ENCODE measurements at regions not wholly inside any gene's neighbourhood (a gene's known extent, or its start where the extent isn't known, plus 50 kb on each side); places are given as distances from the start of the nearest gene placed in this dataset.
"Not testable (repeated sequence)": the region's sequence is repeated elsewhere in the genome, so short reads cannot be mapped to it uniquely, and the experiment has no call there.

DNA sequence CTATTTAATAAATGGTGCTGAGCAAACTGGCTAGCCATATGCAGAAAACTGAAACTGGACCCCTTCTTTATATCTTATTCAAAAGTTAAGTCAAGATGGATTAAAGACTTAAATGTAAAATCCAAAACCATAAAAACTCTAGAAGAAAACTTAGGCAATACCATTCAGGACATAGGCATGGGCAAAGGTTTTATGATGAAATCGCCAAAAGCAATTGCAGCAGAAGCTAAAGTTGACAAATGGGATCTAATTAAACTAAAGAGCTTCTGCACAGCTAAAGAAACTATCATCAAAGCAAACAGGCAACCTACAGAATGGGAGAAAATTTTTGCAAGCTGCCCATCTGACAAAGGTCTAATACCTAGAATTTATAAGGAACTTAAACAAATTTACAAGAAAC lies 79.0 kb upstream of the SALL1 start:
- H3K27me3 ChIP-seq (ENCODE audit: low read length); H3K36me3 ChIP-seq (ENCODE audit: insufficient read depth, low read length); H2AFZ ChIP-seq (ENCODE audit: low read length); H3K4me2 ChIP-seq (ENCODE audit: low read depth, low read length, poor library complexity, severe bottlenecking); H3K9ac ChIP-seq (ENCODE audit: low read length); H3K9me2 ChIP-seq (replicated peaks; ENCODE audit: insufficient read depth, low read length); H3K4me1 ChIP-seq (ENCODE audit: low read length); H4K20me1 ChIP-seq (ENCODE audit: insufficient read depth, low read depth, low read length); H3K4me3 ChIP-seq (ENCODE audit: low read length); H3K27ac ChIP-seq (ENCODE audit: low read length); DNase-seq; H3K9me3 ChIP-seq (ENCODE audit: low read length); H3K79me2 ChIP-seq (ENCODE audit: low read length): not testable (repeated sequence)

DNA sequence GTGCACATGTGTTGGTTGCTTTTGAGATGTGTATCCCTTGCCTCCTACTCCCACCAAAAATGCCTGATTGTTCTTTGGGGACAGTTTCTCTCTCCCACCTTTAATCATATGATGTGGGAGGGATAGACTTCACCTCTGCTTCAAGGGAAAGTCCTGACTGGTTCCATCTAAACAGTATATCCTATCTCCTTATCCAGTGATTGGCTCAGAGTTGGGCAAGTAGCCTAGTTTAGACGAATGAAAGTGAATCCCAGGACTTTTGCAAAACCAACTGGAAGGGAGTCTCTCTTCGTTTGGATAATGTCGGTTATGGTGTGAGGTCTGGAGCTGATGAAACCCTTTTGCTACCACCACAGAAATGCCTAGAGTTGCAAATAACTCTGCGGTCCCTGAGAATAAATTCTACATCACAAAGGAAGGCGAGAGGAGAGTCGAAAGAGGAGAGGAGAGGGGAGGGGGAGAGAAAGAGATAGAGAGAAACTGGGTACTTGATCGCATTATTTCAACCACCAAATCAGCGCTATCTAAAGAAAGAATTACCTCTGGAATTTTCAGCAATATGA lies 77.1 kb upstream of the SALL1 start:
- Histone ChIP-seq H3K4me3 (ENCODE audit: low read length) (no peak overlapping the region), H3K9me2 (replicated peaks; ENCODE audit: insufficient read depth, low read length) (0 out of 2 replicates have a peak, but pooled peaks cover 3% of the 10 kb centered on the region), H3K36me3 (ENCODE audit: insufficient read depth, low read length) (no peaks in the 10 kb centered on the region), H4K20me1 (ENCODE audit: insufficient read depth, low read depth, low read length) (no peaks in the 10 kb centered on the region), H3K79me2 (ENCODE audit: low read length) (no peaks in the 10 kb centered on the region), H3K9me3 (ENCODE audit: low read length) (no peaks in the 10 kb centered on the region), H3K4me2 (ENCODE audit: low read depth, low read length, poor library complexity, severe bottlenecking) (no peak overlapping the region), H3K27me3 (ENCODE audit: low read length) (no peaks in the 10 kb centered on the region), H2AFZ (ENCODE audit: low read length) (no peak overlapping the region), H3K9ac (ENCODE audit: low read length) (no peak overlapping the region), H3K27ac (ENCODE audit: low read length) (no peak overlapping the region), H3K4me1 (ENCODE audit: low read length) (no peaks in the 10 kb centered on the region)
- no peak for DNase-seq

DNA sequence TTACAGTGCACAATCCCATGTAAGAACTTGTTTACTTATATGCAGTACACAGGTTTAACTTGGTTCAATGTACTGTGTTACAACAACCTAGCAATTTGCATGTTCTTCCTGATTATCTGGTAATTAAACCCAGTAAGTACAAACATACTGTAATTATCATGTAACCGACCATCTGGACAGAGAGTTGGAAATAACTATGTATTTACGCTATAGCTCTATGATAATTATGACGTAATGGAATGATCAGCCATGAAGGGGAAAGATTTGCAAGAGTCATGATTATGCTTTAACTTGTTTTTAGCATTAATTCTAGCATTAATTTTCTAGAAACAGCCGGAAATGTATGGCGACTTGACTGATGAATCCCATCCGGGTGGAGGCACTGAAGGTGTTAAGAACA lies 74.8 kb upstream of the SALL1 start:
- Histone ChIP-seq H3K9me2 (replicated peaks; ENCODE audit: insufficient read depth, low read length) (no peaks in the 10 kb centered on the region), H3K36me3 (ENCODE audit: insufficient read depth, low read length) (no peaks in the 10 kb centered on the region), H3K4me2 (ENCODE audit: low read depth, low read length, poor library complexity, severe bottlenecking) (no peak overlapping the region), H3K9ac (ENCODE audit: low read length) (no peak overlapping the region), H3K79me2 (ENCODE audit: low read length) (no peaks in the 10 kb centered on the region), H3K27ac (ENCODE audit: low read length) (no peak overlapping the region), H3K9me3 (ENCODE audit: low read length) (no peaks in the 10 kb centered on the region), H4K20me1 (ENCODE audit: insufficient read depth, low read depth, low read length) (no peaks in the 10 kb centered on the region), H3K4me3 (ENCODE audit: low read length) (no peak overlapping the region), H2AFZ (ENCODE audit: low read length) (no peak overlapping the region), H3K27me3 (ENCODE audit: low read length) (no peaks in the 10 kb centered on the region), H3K4me1 (ENCODE audit: low read length) (no peaks in the 10 kb centered on the region)
- no peak for DNase-seq

DNA sequence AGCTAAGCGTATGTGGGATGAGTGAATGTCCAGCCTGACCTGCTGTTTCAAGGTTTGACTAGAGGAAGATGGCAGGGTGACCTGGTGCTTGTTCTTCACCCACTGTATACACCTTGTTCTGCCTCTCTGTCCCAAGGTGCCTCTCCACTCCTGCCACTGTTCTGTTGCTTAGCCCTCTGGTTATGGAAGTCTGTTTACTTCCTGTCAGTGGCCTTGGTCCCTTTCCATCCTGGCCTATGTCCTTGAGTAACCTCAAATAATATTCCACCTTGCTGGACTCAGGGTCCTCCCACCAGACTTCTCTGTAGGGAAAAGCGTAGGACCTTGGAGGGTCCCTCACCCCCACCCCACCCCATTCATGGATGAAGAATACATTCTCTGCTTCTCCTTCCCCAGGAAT lies 73.2 kb upstream of the SALL1 start:
- no peaks in the 10 kb centered on the region for H3K36me3 ChIP-seq (ENCODE audit: insufficient read depth, low read length)
- no peak for DNase-seq
- H3K9ac ChIP-seq (ENCODE audit: low read length): no peak overlapping the region
- no peak overlapping the region for H3K4me3 ChIP-seq (ENCODE audit: low read length)
- no peak overlapping the region for H2AFZ ChIP-seq (ENCODE audit: low read length)
- no peaks in the 10 kb centered on the region for H4K20me1 ChIP-seq (ENCODE audit: insufficient read depth, low read depth, low read length)
- H3K27me3 ChIP-seq (ENCODE audit: low read length): no peaks in the 10 kb centered on the region
- no peaks in the 10 kb centered on the region for H3K9me2 ChIP-seq (replicated peaks; ENCODE audit: insufficient read depth, low read length)
- no peak overlapping the region for H3K4me2 ChIP-seq (ENCODE audit: low read depth, low read length, poor library complexity, severe bottlenecking)
- no peaks in the 10 kb centered on the region for H3K9me3 ChIP-seq (ENCODE audit: low read length)
- H3K79me2 ChIP-seq (ENCODE audit: low read length): no peaks in the 10 kb centered on the region
- no peaks in the 10 kb centered on the region for H3K4me1 ChIP-seq (ENCODE audit: low read length)
- H3K27ac ChIP-seq (ENCODE audit: low read length): no peak overlapping the region

DNA sequence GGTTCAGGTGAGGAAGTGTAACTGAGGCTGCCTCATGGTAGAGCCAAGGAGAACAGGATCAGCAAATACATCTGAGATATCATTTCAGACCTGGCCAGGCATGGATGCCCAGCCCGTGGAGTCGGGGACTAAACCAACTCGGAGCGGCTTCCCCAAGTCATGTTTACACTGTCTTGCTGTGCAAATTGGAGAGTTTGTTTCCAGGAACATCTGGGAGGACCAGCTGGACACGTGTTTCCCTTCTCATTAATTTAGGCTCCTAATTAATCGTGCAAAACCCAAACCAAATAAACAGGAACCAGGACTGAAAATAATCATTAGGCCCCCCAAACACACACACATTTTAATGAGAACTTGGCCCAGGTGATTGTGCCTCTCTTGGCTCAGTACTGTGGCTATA lies 70.9 kb upstream of the SALL1 start:
- no peaks in the 10 kb centered on the region for H3K4me1 ChIP-seq (ENCODE audit: low read length)
- no peak for DNase-seq
- no peaks in the 10 kb centered on the region for H3K36me3 ChIP-seq (ENCODE audit: insufficient read depth, low read length)
- no peak overlapping the region for H3K9ac ChIP-seq (ENCODE audit: low read length)
- no peak overlapping the region for H2AFZ ChIP-seq (ENCODE audit: low read length)
- no peak overlapping the region for H3K4me3 ChIP-seq (ENCODE audit: low read length)
- H3K4me2 ChIP-seq (ENCODE audit: low read depth, low read length, poor library complexity, severe bottlenecking): no peak overlapping the region
- H3K27me3 ChIP-seq (ENCODE audit: low read length): no peaks in the 10 kb centered on the region
- H3K79me2 ChIP-seq (ENCODE audit: low read length): no peaks in the 10 kb centered on the region
- no peaks in the 10 kb centered on the region for H4K20me1 ChIP-seq (ENCODE audit: insufficient read depth, low read depth, low read length)
- no peaks in the 10 kb centered on the region for H3K9me2 ChIP-seq (replicated peaks; ENCODE audit: insufficient read depth, low read length)
- H3K9me3 ChIP-seq (ENCODE audit: low read length): no peaks in the 10 kb centered on the region
- H3K27ac ChIP-seq (ENCODE audit: low read length): no peak overlapping the region

DNA sequence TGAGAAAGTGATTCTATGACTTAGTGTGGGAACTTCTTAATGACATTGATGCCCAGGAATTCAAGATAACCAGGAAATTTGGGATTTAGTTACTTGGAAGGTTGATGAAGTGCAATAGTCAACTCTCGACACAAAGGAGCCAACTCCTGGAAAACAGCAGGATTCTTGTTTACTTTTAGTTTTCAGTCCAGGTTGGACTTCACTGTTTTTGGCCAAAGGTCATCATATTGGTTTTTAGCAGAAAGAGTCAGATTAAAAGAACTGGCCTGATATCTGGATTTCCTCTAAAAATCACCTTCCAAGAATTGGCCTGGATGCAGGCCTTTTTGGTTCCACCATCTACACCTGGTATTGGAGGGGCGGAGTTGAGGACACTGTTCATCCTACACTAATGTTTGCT lies 60.1 kb upstream of the SALL1 start:
- no peaks in the 10 kb centered on the region for H3K9me2 ChIP-seq (replicated peaks; ENCODE audit: insufficient read depth, low read length)
- H3K9me3 ChIP-seq (ENCODE audit: low read length): no peaks in the 10 kb centered on the region
- H3K4me2 ChIP-seq (ENCODE audit: low read depth, low read length, poor library complexity, severe bottlenecking): no peak overlapping the region
- H3K79me2 ChIP-seq (ENCODE audit: low read length): no peaks in the 10 kb centered on the region
- H4K20me1 ChIP-seq (ENCODE audit: insufficient read depth, low read depth, low read length): no peaks in the 10 kb centered on the region
- H3K36me3 ChIP-seq (ENCODE audit: insufficient read depth, low read length): no peaks in the 10 kb centered on the region
- H3K27me3 ChIP-seq (ENCODE audit: low read length): no peaks in the 10 kb centered on the region
- H3K4me3 ChIP-seq (ENCODE audit: low read length): no peak overlapping the region
- no peak overlapping the region for H3K27ac ChIP-seq (ENCODE audit: low read length)
- H3K4me1 ChIP-seq (ENCODE audit: low read length): no peaks in the 10 kb centered on the region
- no peak overlapping the region for H3K9ac ChIP-seq (ENCODE audit: low read length)
- no peak overlapping the region for H2AFZ ChIP-seq (ENCODE audit: low read length)
- no peak for DNase-seq

DNA sequence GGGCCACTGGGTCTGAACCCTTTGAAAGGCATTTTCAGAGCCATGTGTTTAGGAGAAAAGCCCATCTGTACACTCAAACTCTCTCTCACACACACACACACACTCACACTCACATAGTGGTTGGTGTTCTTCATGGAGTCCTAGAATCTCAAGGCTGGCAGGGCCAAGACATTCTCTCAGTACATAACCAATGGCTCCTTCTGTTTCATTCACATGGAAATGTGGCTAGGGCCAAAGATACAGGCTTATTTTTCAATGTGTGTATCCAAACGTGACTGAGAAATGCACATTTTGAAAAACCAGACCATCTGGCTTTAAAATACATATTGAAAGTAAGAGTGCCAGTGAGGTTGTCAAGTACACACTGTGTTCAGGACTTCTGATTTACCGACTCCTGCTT lies 59.0 kb upstream of the SALL1 start:
- H3K27me3 ChIP-seq (ENCODE audit: low read length): no peaks in the 10 kb centered on the region
- H2AFZ ChIP-seq (ENCODE audit: low read length): no peak overlapping the region
- H3K9ac ChIP-seq (ENCODE audit: low read length): no peak overlapping the region
- H4K20me1 ChIP-seq (ENCODE audit: insufficient read depth, low read depth, low read length): no peaks in the 10 kb centered on the region
- H3K27ac ChIP-seq (ENCODE audit: low read length): no peak overlapping the region
- H3K9me2 ChIP-seq (replicated peaks; ENCODE audit: insufficient read depth, low read length): no peaks in the 10 kb centered on the region
- no peak for DNase-seq
- H3K79me2 ChIP-seq (ENCODE audit: low read length): no peaks in the 10 kb centered on the region
- no peaks in the 10 kb centered on the region for H3K4me1 ChIP-seq (ENCODE audit: low read length)
- no peaks in the 10 kb centered on the region for H3K9me3 ChIP-seq (ENCODE audit: low read length)
- no peaks in the 10 kb centered on the region for H3K36me3 ChIP-seq (ENCODE audit: insufficient read depth, low read length)
- no peak overlapping the region for H3K4me3 ChIP-seq (ENCODE audit: low read length)
- no peak overlapping the region for H3K4me2 ChIP-seq (ENCODE audit: low read depth, low read length, poor library complexity, severe bottlenecking)

DNA sequence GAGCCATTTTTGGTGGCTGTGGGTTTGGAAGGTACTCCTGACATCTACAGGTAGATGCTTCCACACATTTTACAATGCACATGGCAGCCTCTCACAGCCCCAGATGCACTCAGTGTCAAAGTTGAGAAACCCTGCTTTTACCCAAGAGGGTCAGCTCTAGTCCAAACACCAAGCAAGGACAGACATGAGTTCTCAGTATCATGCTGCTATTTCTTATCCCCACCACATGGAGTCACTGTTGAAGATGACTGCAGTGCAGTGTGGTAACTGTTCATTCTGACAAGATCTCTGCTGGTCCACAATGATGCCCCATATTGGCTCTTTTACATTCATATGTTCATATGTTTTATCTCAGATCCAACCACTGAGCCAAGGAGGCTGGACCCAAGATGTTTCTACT lies 50.5 kb upstream of the SALL1 start:
- no peaks in the 10 kb centered on the region for H3K9me2 ChIP-seq (replicated peaks; ENCODE audit: insufficient read depth, low read length)
- H3K27ac ChIP-seq (ENCODE audit: low read length): no peak overlapping the region
- no peaks in the 10 kb centered on the region for H3K27me3 ChIP-seq (ENCODE audit: low read length)
- H3K4me1 ChIP-seq (ENCODE audit: low read length): no peaks in the 10 kb centered on the region
- H3K9ac ChIP-seq (ENCODE audit: low read length): no peak overlapping the region
- no peaks in the 10 kb centered on the region; the same call in 1 of the 2 replicates for H3K9me3 ChIP-seq (ENCODE audit: low read length)
- no peak for DNase-seq
- no peaks in the 10 kb centered on the region for H4K20me1 ChIP-seq (ENCODE audit: insufficient read depth, low read depth, low read length)
- no peak overlapping the region for H3K4me3 ChIP-seq (ENCODE audit: low read length)
- H3K79me2 ChIP-seq (ENCODE audit: low read length): no peaks in the 10 kb centered on the region
- no peak overlapping the region for H2AFZ ChIP-seq (ENCODE audit: low read length)
- no peak overlapping the region for H3K4me2 ChIP-seq (ENCODE audit: low read depth, low read length, poor library complexity, severe bottlenecking)
- no peaks in the 10 kb centered on the region for H3K36me3 ChIP-seq (ENCODE audit: insufficient read depth, low read length)

Data from Karpas-422 (cell line).